HCT116 (cell line): ENCODE measurements at regions not wholly inside any gene's neighbourhood (a gene's known extent, or its start where the extent isn't known, plus 50 kb on each side); places are given as distances from the start of the nearest gene placed in this dataset.

Experiments used
- EZH2phosphoT487 ChIP-seq: fragments of 200-600 bp; IDR thresholded peaks from 2 replicates; pipeline ENCODE4 v1.6.1; 2018; ENCODE audit warnings: antibody characterized with exemption, borderline replicate concordance
- JUND ChIP-seq: IDR thresholded peaks from 2 replicates; pipeline ENCODE4 v1.6.1; 2012
- POLR2A ChIP-seq: IDR thresholded peaks from 2 replicates; pipeline ENCODE4 v1.7.0; 2011; ENCODE audit warnings: borderline replicate concordance; ENCODE audit not compliant: insufficient read depth, insufficient read length; ENCODE audit errors: extremely low read depth
- POLR2AphosphoS5 ChIP-seq: IDR thresholded peaks from 2 replicates; pipeline ENCODE4 v1.6.1; 2011; ENCODE audit warnings: mild to moderate bottlenecking, low read depth, low read length, moderate library complexity
- ZFX ChIP-seq: fragments of 450-650 bp; IDR thresholded peaks from 2 replicates; pipeline ENCODE4 v1.6.1; 2017
- TF ChIP-seq, protein P1 (sequence below), 3 experiments: fragments of 200-600 bp in 1 of 3; sonication (generic) in 1 of 3; IDR thresholded peaks in 2 of 3; conservative IDR thresholded peaks in 1 of 3; 2 replicates each; pipeline ENCODE4 v1.5.1; 2012 to 2017; ENCODE audit warnings: low read depth in 2 of 3, low read length in 2 of 3, antibody characterized with exemption in 1 of 3, borderline replicate concordance in 1 of 3, control low read depth in 1 of 3, mild to moderate bottlenecking in 1 of 3, mixed read lengths in 1 of 3, mixed run types in 1 of 3, moderate library complexity in 1 of 3; ENCODE audit not compliant: insufficient read depth in 1 of 3
- TF ChIP-seq, protein P2 (sequence below): IDR thresholded peaks from 2 replicates; pipeline ENCODE4 v1.6.1; 2012

DNA sequence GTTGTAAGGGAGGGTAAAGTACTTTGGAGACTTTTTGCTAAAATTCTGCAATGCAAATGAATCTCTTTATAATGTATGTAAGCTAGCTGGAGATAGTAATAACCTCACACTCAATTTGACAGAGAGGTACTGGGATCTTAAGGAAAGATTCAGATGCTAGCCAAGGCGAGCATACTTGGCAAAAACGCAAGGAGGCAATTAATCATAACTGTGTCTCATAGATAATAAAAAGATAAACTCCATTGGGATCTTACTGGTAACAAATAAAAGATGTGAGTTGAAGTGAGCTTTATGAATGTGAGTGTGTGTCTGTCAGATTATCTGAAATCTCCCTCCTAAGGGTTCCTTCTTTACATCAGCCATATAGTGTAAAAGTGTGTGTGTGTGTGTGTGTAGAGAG lies 533.0 kb downstream of the TMX3 start:
- TF ChIP-seq EZH2phosphoT487 (no peak), POLR2AphosphoS5 (no peak), ZFX (no peak), JUND (no peak), POLR2A (no peak)
- TF ChIP-seq, protein P1, sequence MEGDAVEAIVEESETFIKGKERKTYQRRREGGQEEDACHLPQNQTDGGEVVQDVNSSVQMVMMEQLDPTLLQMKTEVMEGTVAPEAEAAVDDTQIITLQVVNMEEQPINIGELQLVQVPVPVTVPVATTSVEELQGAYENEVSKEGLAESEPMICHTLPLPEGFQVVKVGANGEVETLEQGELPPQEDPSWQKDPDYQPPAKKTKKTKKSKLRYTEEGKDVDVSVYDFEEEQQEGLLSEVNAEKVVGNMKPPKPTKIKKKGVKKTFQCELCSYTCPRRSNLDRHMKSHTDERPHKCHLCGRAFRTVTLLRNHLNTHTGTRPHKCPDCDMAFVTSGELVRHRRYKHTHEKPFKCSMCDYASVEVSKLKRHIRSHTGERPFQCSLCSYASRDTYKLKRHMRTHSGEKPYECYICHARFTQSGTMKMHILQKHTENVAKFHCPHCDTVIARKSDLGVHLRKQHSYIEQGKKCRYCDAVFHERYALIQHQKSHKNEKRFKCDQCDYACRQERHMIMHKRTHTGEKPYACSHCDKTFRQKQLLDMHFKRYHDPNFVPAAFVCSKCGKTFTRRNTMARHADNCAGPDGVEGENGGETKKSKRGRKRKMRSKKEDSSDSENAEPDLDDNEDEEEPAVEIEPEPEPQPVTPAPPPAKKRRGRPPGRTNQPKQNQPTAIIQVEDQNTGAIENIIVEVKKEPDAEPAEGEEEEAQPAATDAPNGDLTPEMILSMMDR (IDR thresholded peaks at IDR 0.05 in 2 of 3, conservative IDR thresholded peaks at IDR 0.05 in 1 of 3; ENCODE audit: borderline replicate concordance in 1 of 3, insufficient read depth in 1 of 3, low read depth in 2 of 3, low read length in 2 of 3): no peak
- TF ChIP-seq, protein P2, sequence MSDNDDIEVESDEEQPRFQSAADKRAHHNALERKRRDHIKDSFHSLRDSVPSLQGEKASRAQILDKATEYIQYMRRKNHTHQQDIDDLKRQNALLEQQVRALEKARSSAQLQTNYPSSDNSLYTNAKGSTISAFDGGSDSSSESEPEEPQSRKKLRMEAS: no peak
